ENCODE measurements at regions not wholly inside any gene's neighbourhood (a gene's known extent, or its start where the extent isn't known, plus 50 kb on each side); places are given as distances from the start of the nearest gene placed in this dataset.

- no peak for DNase-seq (ENCODE audit: low read depth in 3 of 3)
Measured at GRCh38 chr19:31804668-31805067, 455.4 kb upstream of the TSHZ3 start.

GRCh38 chr19:31810536-31811109 lies 461.4 kb upstream of the TSHZ3 start:
- no peak for DNase-seq (ENCODE audit: low read depth in 3 of 3)

GRCh38 chr19:31817971-31818797 lies 468.9 kb upstream of the TSHZ3 start:
- no peak for DNase-seq (ENCODE audit: low read depth in 3 of 3)

- no peak for DNase-seq (ENCODE audit: low read depth in 3 of 3)
Measured at GRCh38 chr19:31818798-31819105, 469.5 kb upstream of the TSHZ3 start.

- no peak for DNase-seq (ENCODE audit: low read depth in 3 of 3)
Measured at GRCh38 chr19:31819837-31820236, 470.6 kb upstream of the TSHZ3 start.

- DNase-seq (ENCODE audit: low read depth in 3 of 3) = no peak
Measured at GRCh38 chr19:31821346-31821745, 472.1 kb upstream of the TSHZ3 start.

- DNase-seq (ENCODE audit: low read depth in 3 of 3) = no peak
Measured at GRCh38 chr19:31825134-31826094, 476.2 kb upstream of the TSHZ3 start.

GRCh38 chr19:31826325-31826724 lies 477.1 kb upstream of the TSHZ3 start:
- no peak for DNase-seq (ENCODE audit: low read depth in 3 of 3)

- DNase-seq (ENCODE audit: low read depth in 3 of 3) = no peak
Measured at GRCh38 chr19:31831421-31832175, 482.4 kb upstream of the TSHZ3 start.

GRCh38 chr19:31832176-31832548 lies 482.9 kb upstream of the TSHZ3 start:
- no peak for DNase-seq (ENCODE audit: low read depth in 3 of 3)

- DNase-seq (ENCODE audit: low read depth in 3 of 3) = no peak
Measured at GRCh38 chr19:31834070-31834469, 484.8 kb upstream of the TSHZ3 start.

- no peak for DNase-seq (ENCODE audit: low read depth in 3 of 3)
Measured at GRCh38 chr19:31838163-31838815, 489.1 kb upstream of the TSHZ3 start.

GRCh38 chr19:31840371-31840770 lies 491.1 kb upstream of the TSHZ3 start:
- no peak for DNase-seq (ENCODE audit: low read depth in 3 of 3)

- no peak for DNase-seq (ENCODE audit: low read depth in 3 of 3)
Measured at GRCh38 chr19:31841755-31842154, 492.5 kb upstream of the TSHZ3 start.

GRCh38 chr19:31863122-31863521 lies 482.3 kb upstream of the ZNF507 start:
- DNase-seq (ENCODE audit: low read depth in 3 of 3) = no peak

GRCh38 chr19:31874313-31874712 lies 471.1 kb upstream of the ZNF507 start:
- no peak for DNase-seq (ENCODE audit: low read depth in 3 of 3)

GRCh38 chr19:31875591-31875990 lies 469.8 kb upstream of the ZNF507 start:
- DNase-seq (ENCODE audit: low read depth in 3 of 3) = no peak

- DNase-seq (ENCODE audit: low read depth in 3 of 3) = no peak
Measured at GRCh38 chr19:31880283-31880682, 465.1 kb upstream of the ZNF507 start.

- no peak for DNase-seq (ENCODE audit: low read depth in 3 of 3)
Measured at GRCh38 chr19:31881988-31882387, 463.4 kb upstream of the ZNF507 start.

GRCh38 chr19:31882709-31883108 lies 462.7 kb upstream of the ZNF507 start:
- no peak for DNase-seq (ENCODE audit: low read depth in 3 of 3)

GRCh38 chr19:31883296-31883990 lies 462.0 kb upstream of the ZNF507 start:
- DNase-seq (ENCODE audit: low read depth in 3 of 3) = no peak
